ENCODE measurements at regions not wholly inside any gene's neighbourhood (a gene's known extent, or its start where the extent isn't known, plus 50 kb on each side); places are given as distances from the start of the nearest gene placed in this dataset.

DNA sequence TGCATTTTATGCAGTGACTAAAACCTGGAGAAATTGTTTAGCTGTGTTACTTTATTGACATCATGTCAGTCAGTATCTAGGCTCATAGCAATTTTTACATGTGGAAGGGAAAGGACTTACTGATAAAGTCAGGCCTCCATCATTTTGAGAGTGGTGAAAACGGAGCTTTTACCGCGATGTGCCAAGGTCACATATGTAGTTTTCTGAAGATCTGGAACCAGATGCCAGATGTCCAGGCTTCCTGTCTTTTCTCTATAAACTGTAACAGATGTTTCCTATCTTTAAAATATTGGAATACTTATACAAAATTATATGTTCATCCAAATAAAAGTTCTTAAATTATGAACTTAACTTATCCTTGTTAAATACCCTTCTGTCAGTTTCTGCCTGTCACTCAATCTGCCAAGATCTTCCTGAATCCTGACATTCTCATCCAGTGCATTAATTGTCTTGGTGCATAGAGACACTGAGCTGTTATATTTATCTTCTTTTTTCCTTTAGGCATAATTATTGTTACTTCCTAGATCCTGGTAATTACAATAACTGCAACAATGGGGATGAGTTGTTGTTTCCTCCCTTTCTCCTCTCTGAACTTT lies 1646.2 kb upstream of the TENM3 start:
- DNase-seq (ENCODE audit: low spot score), result no peak

DNA sequence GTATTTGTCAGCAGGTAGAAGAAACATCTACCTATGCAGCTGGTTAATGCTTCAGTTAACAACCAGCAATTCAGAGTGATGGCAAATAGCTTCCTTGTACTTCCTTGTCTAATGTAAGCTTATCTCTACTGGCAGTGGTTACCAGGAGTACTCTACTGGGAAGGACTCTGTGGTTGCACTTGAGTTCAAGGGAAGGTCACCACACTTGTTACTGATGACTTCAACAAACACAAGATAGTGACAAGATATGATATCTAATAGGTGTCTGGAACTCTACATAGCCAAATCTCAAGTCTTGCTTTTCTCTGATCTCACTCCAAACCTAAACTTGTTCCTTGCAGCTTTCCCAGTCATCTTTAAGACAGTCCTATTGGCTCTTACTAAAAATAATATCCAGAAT lies 1644.9 kb upstream of the TENM3 start:
- no peak for DNase-seq (ENCODE audit: low spot score)

DNA sequence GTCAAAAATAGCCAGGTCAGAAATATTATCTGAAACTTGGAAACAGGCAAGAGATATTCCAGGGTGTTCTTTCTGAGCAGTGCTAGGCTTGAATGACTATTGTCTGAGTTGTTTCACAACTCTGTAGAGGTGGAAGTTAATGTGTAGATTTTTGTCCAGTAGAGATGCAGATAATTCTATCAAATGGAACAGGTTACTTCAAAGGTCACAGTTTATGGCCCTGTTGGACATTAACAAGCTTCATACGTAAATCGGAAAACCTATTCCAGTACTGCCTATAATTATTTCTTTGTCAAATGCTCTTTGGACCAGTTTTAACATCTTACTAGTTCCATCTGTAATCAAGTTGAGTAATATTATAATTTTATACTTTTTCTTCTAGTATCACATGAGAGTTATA lies 1639.4 kb upstream of the TENM3 start:
- DNase-seq (ENCODE audit: low spot score), result no peak

DNA sequence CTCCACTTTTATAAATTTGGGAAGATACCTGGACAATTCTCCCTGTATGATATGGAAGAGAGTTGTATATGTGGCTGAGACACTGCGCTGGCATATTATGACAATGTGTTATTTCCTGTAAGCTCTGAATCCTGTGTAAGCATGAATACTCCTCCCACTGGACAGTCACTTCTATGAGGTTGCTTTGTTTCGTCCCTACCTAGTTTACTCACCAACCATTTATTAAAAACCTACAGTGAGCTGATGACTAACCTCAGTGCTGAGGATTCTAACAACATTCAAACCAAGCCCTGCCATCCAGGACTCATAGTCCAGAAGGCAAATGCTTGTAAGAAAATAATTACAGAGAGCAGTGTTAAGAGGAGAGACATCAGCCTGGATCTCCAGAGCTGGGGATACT lies 1632.9 kb upstream of the TENM3 start:
- no peak for DNase-seq (ENCODE audit: low spot score)

DNA sequence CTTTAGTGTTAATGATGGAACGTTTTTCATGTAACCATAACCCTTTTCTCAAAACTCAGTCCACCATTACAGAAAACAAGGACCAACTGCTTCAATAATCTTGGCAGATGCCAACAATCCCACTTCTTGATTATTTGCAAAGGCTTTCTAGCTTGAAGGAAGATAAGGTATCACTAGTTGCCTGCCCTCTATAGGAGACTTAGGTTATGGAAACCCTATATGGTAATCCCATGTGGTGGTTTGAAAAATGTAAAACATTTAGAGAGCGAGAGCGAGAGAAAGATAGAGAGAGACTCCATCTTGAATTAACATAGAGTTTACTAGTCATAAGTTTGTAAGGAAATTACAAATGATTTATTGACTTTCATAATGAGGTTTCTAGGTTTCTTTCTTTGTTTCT lies 1627.5 kb upstream of the TENM3 start:
- no peak for DNase-seq (ENCODE audit: low spot score)

DNA sequence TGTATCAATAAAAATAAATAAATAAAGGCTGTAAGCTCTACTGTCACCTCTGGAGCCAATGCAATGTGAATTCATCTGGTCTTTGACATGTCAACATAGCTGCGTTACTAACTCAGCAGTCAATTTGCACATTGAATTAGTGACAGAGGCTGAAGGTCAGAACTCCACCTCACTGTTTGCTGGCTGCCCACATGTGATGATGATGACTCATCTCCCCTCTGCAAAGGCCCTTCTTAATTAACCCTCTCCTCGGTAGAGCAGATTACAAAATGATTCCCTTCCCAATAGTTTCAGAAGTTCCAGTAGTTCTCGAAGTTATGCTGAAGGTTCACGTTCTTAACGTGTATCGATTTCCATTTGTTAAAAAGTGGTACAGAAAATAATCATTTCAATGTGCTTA lies 1626.0 kb upstream of the TENM3 start:
- DNase-seq (ENCODE audit: low spot score), result no peak

DNA sequence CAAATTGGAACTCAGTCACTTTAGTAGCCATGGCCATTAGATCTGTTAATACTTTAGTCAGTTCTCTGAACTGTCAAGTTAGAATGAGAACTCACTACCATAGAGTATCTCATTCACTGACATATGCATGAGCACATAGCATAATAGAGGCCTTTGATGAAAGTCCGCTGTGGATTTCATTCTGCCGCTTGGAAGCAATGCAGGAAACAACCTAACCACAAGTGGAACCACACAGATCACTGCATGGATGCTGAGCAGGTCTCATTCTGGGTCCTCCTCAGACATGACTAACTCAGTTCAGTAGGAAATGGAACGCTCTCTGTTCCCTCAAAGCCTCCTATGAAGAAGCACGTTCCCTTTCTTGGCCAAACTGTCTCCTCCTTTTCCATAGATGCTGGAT lies 1624.8 kb upstream of the TENM3 start:
- DNase-seq (ENCODE audit: low spot score), result no peak

DNA sequence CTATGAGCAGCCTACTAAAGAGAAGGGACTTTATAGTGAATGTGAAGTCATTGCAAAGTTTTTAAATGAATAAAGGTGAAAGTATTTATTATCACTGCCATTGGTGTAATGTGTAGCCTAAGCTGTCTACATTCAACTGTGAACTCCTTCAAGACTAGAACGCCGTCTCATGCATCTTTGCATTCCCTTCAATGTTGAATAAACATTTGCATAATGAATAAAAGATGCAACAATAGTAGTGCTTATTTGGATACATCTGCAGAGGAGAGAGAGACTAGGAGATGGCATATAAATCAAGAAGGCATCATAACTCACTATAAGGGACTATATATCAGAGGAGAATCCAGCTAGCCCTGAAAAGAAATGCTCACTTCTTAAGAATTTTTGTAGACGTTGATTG lies 1623.8 kb upstream of the TENM3 start:
- no peak for DNase-seq (ENCODE audit: low spot score)

DNA sequence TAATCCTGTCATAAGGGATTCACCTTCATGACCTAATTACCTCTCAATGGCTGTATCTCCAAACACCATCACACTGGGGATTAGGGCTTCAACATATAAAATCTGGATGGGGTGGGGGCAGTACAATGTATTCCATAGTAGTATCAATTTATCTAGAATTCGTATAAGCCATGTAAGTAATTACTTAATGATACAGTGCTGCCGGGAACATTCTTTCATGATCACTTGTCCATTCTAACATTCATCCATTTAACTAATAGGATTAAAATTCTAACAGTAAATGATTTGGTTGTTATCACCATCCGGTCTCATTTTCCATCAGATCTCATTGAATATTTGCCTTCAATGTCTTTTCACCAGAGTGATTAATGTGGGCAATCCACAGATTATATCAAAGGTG lies 1620.9 kb upstream of the TENM3 start:
- DNase-seq (ENCODE audit: low spot score), result no peak

DNA sequence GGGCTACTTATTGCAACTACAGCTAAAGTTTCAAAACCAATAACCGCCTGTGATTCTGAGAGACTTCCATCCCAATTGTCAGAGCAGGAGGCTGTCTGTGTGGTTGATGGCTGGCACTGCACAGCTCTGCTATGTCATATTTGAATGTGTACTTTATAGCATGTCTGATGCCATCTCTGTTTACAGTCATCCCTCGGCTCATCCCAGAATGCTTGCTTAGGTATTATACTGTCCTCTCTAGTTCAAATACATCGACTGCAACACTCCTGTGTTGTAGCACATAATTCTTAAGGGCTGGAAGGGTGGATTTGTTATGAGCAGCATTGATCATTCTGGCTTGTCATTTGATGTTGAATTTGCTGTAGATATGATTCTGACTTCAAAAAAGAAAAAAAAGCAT lies 1617.5 kb upstream of the TENM3 start:
- no peak for DNase-seq (ENCODE audit: low spot score)

DNA sequence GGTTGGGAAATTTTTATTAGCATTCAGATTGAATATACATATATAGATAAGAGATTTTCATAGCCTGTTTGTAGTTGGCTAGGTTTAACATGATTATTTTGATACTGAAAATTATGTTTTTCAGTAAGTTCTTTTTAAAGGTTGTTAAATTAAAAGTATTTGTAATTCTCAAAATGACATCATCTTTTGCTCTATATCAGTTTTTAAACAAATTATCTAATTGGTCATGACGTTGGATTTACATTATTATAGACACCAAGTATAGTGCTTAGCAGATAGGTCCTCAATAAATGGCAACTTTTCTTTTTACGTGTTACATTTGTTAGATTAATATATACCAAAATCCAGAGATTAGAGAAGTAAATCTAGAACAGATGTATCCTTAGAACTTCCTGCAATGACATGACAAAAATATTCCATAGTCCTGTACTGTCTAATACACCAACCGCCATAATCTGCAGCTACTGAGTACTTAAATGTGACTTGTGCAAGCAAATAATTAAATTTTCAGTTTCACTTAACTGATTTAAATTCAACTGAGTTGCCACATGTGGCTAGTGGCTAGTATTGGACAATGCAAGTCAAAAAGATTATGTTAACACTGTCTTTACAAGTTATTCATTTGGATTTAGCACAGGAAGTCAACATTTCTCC lies 1613.1 kb upstream of the TENM3 start:
- no peak for DNase-seq (ENCODE audit: low spot score)

DNA sequence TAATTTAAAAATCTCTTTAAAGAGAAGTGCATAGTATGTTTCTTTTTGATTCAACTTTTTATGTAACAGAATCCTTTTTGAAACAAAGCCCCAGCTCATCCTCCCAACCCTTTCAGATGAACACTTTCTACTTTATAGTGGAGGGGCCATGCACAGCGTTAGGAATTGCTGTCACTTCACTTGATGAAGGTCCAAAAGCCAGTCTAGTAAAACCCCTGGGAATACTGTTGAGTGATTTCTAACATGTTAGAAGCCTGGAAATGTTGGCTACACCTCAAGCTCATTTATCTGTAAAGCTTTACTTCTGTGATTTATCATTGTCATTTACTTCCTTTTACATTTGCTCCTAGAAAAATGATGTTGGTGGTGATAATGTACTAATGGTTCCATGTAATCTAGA lies 1608.9 kb upstream of the TENM3 start:
- DNase-seq (ENCODE audit: low spot score), result no peak

DNA sequence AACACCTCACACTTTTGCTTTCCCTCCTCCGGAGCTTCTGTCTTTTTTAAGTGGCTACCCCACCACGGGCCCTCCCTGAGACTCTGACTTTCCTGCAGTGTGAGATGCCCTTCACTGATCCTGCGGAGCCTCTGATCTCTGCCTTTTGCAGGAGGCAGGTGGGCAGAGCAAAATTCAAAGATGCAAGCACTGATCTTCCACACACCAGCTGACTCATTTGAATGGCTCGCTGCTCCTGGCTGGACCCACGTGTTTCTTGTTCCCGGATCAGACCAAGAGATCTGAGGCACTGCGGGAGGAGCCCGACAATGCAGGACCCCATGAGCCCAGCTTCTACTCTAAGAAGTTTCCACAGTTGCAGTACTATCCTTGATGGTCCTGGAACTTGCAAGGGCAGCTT lies 1607.9 kb upstream of the TENM3 start:
- no peak for DNase-seq (ENCODE audit: low spot score)

DNA sequence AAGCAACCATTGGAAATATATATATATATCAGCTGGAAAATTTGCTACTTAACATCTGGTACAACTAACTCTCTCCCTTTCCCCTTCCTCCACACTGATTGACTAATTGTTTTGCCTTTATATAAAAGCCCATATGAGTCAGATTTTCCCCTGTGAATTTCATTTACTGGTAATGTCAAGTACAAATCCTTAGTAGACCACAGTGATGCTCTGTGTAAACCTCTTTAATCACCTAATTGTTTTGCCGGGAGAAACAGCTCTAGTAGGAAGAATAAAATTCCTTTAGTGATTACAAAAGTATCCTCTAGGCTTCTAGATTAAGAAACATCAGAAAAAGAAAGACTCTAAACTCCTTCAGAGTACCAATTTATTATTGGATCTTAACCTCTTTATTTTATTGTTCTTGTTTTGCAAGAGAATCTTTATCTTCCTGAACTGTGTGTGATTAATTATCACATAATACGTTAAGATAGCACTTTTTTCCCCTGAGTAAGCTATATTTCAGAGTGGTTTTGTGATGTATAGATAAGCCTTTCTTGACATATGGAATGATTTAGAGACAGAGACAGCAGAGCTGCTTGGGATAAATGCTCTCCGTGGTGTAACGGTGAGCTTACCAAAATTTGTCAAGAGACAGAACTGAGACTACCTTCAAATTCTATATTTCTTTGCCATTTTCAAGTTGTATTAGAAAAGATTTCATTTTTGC lies 1606.4 kb upstream of the TENM3 start:
- DNase-seq (ENCODE audit: low spot score), result no peak

DNA sequence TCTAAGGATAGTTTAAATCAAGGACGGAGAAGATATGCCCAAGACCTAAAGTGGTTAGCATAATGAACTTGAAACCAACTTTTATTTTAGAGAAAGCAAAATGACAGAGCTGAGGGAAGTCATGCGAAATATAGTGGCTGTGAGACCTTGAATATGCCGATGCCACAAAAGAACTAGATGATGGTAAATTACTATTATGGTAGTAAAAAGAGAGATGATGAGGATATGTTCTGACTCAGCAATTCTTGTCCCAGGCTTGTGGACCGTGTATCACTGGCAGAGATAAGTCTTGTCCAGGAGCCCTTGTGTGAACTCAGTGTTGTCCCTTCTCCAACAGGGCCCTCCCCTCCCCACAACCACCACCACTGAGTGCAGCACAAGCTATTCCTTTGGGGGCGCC lies 1605.6 kb upstream of the TENM3 start:
- DNase-seq (ENCODE audit: low spot score), result no peak

DNA sequence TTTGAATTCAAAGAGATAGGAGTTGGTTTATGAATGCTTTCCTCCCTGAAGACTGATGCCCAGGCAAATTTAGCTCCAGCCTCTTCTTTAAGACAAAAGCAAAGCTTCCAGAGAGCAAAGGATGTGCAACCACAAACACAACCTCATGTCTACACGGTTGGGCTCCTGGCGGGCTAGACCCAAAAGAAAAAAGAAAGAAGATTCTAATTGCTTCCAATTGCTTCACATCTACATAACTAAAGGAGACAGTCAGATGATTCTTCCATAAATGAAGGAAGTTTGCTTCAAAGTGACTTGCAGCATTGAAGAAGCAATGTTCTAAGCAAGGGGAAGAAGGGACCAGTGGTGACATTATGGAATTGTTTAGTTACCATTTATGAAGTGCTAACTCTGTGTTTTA lies 1603.0 kb upstream of the TENM3 start:
- no peak for DNase-seq (ENCODE audit: low spot score)

DNA sequence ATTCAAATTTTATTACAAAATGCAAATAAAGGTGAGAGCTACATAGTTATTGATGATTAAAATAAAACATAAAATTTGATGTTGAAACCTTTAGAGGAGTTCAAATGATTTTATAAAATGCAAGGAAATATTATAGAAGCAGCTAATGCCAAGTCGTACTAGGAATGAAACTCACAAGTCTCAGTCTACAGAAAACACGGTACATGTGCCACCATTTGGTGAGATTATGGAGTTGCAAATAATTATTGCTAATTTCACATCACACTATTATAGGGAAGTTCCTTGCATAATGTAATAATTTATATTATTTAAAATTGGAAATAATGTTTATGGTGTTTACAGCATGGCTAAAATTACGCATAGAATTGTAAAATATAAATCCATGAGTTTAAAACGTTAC lies 1601.7 kb upstream of the TENM3 start:
- DNase-seq (ENCODE audit: low spot score), result no peak

DNA sequence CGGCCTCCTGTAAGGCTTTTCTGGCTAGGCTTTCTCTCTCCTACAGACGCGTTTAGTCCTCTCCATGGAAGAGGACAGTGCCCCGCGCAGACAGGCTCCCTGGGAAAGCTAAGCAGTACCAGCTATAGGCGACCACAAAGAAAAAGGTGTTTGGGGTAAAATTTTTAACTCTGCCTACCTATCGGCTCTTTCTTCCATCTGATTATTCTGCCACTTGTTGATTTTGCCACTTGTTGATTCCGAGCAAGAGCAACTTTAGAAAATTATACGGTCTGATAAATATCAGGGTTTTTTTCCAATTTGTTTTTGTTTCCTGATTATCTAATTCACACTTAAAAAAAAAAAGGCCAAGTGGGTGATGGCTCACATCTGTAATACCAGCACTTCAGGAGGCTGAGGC lies 1600.5 kb upstream of the TENM3 start:
- no peak for DNase-seq (ENCODE audit: low spot score)

DNA sequence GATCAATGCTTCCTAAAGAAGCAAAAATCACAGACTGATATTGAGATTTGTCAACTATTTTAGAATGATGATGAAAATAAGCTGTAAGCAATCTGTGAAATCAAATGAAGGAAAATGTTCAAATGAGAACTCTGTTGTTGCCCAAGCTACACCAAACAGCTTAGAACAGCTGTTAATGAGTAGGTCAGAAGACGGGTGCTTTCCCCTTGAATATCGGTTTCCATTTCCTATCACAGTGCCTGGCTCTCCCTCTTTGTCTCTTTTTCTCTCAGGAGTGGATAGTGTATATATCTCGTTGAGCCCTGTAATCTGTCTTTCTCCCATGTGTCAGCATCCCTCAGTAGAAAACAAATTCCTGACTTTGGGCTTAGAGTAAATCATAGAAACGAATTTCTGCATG lies 1592.9 kb upstream of the TENM3 start:
- no peak for DNase-seq (ENCODE audit: low spot score)

DNA sequence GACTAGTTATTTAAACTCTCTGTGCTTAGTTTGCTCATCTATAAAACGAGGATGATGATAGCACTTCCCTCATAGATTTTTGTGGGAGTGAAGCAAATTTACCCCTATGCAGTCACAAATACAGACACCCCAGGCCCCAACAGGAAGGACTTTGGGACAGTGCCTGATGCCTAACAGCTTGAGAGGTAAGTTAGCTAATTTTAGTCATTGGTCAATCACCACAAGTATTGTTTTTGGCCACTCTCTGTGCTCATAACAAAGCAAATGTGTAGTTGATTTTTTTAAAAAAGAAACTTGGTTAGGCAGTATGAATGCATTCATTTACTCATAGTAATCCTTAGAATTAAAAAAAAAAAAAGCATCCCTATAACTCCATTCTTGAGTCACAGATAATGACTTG lies 1590.7 kb upstream of the TENM3 start:
- no peak for DNase-seq (ENCODE audit: low spot score)

DNA sequence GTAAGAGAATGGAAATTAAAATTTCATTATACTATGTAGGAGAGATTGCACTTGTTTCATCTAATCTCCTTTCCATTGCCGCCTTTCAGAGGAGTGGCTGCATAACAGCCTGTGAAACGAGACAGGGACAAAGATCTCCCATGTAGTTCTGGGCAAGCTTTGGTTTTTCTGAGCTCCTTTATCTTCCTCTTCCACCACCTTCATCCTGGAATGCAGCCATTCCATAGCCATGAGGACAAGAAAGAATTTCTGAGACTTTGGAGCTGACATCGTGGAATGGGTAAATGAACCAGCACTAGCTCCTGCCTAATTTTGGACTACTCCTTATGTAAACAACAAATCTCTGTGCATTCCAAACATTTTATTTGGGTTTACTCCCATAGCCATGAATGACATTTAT lies 1587.3 kb upstream of the TENM3 start:
- DNase-seq (ENCODE audit: low spot score), result no peak

DNA sequence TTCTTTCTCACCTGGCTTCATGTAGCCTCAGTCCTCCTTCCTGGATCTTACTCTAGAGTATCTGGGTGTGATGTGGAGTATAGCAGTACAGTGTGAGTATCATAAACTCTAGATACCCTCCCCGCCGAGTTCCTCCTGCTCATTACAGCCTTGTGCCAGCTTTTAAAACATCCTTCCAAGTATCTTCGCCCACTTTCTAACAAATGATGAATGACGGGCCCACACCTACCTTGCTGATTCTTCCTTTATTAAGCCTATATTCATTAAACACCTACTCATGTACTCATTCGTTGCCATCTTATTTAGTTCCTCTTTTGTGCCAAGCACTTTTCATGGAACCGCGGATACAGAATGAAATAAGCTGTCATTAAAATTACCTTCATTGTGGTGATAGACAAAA lies 1585.3 kb upstream of the TENM3 start:
- DNase-seq (ENCODE audit: low spot score), result no peak

DNA sequence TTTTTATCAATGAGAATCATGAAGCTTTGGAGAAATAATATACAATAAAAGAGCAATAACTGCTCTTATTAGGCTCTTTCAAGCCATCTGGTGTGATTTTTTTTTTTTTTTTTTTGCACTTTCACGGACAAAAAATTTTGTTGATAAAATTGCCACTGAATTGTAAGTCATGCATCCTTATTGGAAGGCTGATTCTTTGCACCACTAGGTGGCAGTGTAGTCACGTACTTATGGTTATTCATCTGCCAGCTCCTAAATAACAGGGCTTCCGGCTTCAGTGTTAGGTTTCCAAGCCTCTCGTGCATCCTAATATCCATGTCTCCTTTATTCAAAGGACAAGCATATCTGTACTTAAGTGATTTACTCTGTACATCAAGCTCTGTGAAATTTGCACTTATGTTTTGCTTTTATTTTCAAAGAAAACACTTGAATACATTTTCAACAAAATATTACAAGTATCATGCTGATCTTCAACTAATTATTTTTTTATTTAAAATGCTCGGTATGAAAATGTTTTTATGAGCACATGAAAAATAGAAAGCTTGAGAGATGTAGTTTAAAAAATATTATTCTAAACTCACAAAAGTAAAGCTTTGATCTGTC lies 1578.3 kb upstream of the TENM3 start:
- DNase-seq (ENCODE audit: low spot score), result peak; percentile 69

Measured in AG08395 (cell line).